HepG2 (cell line): ENCODE measurements at regions not wholly inside any gene's neighbourhood (a gene's known extent, or its start where the extent isn't known, plus 50 kb on each side); places are given as distances from the start of the nearest gene placed in this dataset.

Source experiments
- ARNT2 ChIP-seq: sonication (generic); formaldehyde crosslinking; IDR thresholded peaks from 2 replicates; pipeline ENCODE4 v1.8.0; 2022; ENCODE audit warnings: mild to moderate bottlenecking, low read depth, missing genetic modification reagents, moderate library complexity
- GFI1 ChIP-seq: sonication (generic); formaldehyde crosslinking; IDR thresholded peaks from 2 replicates; pipeline ENCODE4 v1.5.0; 2020; ENCODE audit warnings: missing genetic modification reagents, mild to moderate bottlenecking, borderline replicate concordance
- HNRNPUL1 ChIP-seq: fragments of 200-400 bp; formaldehyde crosslinking; IDR thresholded peaks from 2 replicates; pipeline ENCODE4 v1.6.1; 2017; ENCODE audit warnings: low read depth, mild to moderate bottlenecking, low read length, moderate library complexity
- SNAPC2 ChIP-seq: sonication (generic); formaldehyde crosslinking; IDR thresholded peaks from 2 replicates; pipeline ENCODE4 v1.8.1; 2022; ENCODE audit warnings: mild to moderate bottlenecking, missing genetic modification reagents
- ZNF136 ChIP-seq: sonication (generic); formaldehyde crosslinking; IDR thresholded peaks from 2 replicates; pipeline ENCODE4 v1.8.1; 2022; ENCODE audit warnings: low read depth, mild to moderate bottlenecking, moderate library complexity, missing genetic modification reagents
- ZNF709 ChIP-seq: sonication (generic); formaldehyde crosslinking; IDR thresholded peaks from 2 replicates; pipeline ENCODE4 v1.5.0; 2020; ENCODE audit warnings: mild to moderate bottlenecking, missing genetic modification reagents
- ZNF781 ChIP-seq: sonication (generic); formaldehyde crosslinking; IDR thresholded peaks from 2 replicates; pipeline ENCODE4 v1.5.1; 2020; ENCODE audit warnings: borderline replicate concordance, mild to moderate bottlenecking, missing genetic modification reagents; ENCODE audit errors: not compliant biosample characterization
- TF ChIP-seq, protein P1 (sequence below): sonication (generic); formaldehyde crosslinking; IDR thresholded peaks from 2 replicates; pipeline ENCODE4 v1.5.0; 2020; ENCODE audit warnings: mild to moderate bottlenecking, missing genetic modification reagents, borderline replicate concordance
- TF ChIP-seq, protein P2 (sequence below): sonication (generic); formaldehyde crosslinking; IDR thresholded peaks from 2 replicates; pipeline ENCODE4 v1.4.0; 2020; ENCODE audit warnings: mild to moderate bottlenecking, missing genetic modification reagents
- TF ChIP-seq, protein P3 (sequence below): sonication (generic); formaldehyde crosslinking; IDR thresholded peaks from 2 replicates; pipeline ENCODE4 v1.4.0; 2020; ENCODE audit warnings: mild to moderate bottlenecking, missing genetic modification reagents

DNA sequence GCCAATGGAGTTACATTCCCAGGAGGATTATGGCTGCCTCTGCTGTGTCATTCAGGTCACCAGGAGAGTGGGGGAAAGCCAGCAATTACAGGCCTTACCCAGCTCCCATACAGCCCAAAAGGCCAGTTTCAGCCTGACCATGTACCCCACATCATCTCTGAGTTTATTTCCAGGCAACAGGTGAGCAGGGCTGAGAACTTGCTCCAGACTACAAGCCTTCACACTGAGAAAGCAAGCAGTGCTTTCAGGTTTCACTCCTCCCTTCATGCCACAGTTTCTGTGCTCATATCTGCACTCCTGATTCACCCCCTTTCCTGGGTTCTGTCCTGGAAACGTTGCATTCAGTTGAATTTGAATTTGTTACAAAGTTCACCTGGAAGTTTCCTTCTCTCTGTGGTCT is 68.1 kb upstream of the ABI3BP start (continued):
- TF ChIP-seq, protein P1, sequence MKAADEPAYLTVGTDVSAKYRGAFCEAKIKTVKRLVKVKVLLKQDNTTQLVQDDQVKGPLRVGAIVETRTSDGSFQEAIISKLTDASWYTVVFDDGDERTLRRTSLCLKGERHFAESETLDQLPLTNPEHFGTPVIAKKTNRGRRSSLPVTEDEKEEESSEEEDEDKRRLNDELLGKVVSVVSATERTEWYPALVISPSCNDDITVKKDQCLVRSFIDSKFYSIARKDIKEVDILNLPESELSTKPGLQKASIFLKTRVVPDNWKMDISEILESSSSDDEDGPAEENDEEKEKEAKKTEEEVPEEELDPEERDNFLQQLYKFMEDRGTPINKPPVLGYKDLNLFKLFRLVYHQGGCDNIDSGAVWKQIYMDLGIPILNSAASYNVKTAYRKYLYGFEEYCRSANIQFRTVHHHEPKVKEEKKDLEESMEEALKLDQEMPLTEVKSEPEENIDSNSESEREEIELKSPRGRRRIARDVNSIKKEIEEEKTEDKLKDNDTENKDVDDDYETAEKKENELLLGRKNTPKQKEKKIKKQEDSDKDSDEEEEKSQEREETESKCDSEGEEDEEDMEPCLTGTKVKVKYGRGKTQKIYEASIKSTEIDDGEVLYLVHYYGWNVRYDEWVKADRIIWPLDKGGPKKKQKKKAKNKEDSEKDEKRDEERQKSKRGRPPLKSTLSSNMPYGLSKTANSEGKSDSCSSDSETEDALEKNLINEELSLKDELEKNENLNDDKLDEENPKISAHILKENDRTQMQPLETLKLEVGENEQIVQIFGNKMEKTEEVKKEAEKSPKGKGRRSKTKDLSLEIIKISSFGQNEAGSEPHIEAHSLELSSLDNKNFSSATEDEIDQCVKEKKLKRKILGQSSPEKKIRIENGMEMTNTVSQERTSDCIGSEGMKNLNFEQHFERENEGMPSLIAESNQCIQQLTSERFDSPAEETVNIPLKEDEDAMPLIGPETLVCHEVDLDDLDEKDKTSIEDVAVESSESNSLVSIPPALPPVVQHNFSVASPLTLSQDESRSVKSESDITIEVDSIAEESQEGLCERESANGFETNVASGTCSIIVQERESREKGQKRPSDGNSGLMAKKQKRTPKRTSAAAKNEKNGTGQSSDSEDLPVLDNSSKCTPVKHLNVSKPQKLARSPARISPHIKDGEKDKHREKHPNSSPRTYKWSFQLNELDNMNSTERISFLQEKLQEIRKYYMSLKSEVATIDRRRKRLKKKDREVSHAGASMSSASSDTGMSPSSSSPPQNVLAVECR, result no peak
- TF ChIP-seq ARNT2 (CRISPR knock-in tag) (no peak), ZNF781 (CRISPR knock-in tag) (no peak), GFI1 (CRISPR knock-in tag) (no peak), ZNF136 (CRISPR knock-in tag) (no peak), ZNF709 (no peak), SNAPC2 (CRISPR knock-in tag) (no peak), HNRNPUL1 (no peak)
- TF ChIP-seq, protein P2, sequence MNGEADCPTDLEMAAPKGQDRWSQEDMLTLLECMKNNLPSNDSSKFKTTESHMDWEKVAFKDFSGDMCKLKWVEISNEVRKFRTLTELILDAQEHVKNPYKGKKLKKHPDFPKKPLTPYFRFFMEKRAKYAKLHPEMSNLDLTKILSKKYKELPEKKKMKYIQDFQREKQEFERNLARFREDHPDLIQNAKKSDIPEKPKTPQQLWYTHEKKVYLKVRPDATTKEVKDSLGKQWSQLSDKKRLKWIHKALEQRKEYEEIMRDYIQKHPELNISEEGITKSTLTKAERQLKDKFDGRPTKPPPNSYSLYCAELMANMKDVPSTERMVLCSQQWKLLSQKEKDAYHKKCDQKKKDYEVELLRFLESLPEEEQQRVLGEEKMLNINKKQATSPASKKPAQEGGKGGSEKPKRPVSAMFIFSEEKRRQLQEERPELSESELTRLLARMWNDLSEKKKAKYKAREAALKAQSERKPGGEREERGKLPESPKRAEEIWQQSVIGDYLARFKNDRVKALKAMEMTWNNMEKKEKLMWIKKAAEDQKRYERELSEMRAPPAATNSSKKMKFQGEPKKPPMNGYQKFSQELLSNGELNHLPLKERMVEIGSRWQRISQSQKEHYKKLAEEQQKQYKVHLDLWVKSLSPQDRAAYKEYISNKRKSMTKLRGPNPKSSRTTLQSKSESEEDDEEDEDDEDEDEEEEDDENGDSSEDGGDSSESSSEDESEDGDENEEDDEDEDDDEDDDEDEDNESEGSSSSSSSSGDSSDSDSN (CRISPR knock-in tag), result no peak
- TF ChIP-seq, protein P3, sequence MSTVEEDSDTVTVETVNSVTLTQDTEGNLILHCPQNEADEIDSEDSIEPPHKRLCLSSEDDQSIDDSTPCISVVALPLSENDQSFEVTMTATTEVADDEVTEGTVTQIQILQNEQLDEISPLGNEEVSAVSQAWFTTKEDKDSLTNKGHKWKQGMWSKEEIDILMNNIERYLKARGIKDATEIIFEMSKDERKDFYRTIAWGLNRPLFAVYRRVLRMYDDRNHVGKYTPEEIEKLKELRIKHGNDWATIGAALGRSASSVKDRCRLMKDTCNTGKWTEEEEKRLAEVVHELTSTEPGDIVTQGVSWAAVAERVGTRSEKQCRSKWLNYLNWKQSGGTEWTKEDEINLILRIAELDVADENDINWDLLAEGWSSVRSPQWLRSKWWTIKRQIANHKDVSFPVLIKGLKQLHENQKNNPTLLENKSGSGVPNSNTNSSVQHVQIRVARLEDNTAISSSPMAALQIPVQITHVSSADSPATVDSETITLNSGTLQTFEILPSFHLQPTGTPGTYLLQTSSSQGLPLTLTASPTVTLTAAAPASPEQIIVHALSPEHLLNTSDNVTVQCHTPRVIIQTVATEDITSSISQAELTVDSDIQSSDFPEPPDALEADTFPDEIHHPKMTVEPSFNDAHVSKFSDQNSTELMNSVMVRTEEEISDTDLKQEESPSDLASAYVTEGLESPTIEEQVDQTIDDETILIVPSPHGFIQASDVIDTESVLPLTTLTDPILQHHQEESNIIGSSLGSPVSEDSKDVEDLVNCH (CRISPR knock-in tag), result no peak
